IPS-15b (cell line): ENCODE measurements at regions not wholly inside any gene's neighbourhood (a gene's known extent, or its start where the extent isn't known, plus 50 kb on each side); places are given as distances from the start of the nearest gene placed in this dataset.

Experiments used
- H3K27me3 ChIP-seq: one replicate; pipeline ENCODE4 v1.6.1; 2013; ENCODE audit warnings: low read length; ENCODE audit not compliant: control insufficient read depth, insufficient read depth
- H3K36me3 ChIP-seq: one replicate; pipeline ENCODE4 v1.6.1; 2013; ENCODE audit warnings: low read length; ENCODE audit not compliant: control insufficient read depth, insufficient read depth
- H3K4me1 ChIP-seq: one replicate; pipeline ENCODE4 v1.6.1; 2013; ENCODE audit warnings: mild to moderate bottlenecking, low read length; ENCODE audit not compliant: control insufficient read depth, insufficient read depth
- H3K4me3 ChIP-seq: one replicate; pipeline ENCODE4 v1.5.1; 2013; ENCODE audit warnings: low read depth, low read length
- H3K9ac ChIP-seq: one replicate; pipeline ENCODE4 v1.6.1; 2013; ENCODE audit warnings: low read depth, mild to moderate bottlenecking, low read length
- H3K9me3 ChIP-seq: one replicate; pipeline ENCODE4 v1.6.1; 2013; ENCODE audit warnings: mild to moderate bottlenecking, low read length; ENCODE audit not compliant: control insufficient read depth, insufficient read depth

DNA sequence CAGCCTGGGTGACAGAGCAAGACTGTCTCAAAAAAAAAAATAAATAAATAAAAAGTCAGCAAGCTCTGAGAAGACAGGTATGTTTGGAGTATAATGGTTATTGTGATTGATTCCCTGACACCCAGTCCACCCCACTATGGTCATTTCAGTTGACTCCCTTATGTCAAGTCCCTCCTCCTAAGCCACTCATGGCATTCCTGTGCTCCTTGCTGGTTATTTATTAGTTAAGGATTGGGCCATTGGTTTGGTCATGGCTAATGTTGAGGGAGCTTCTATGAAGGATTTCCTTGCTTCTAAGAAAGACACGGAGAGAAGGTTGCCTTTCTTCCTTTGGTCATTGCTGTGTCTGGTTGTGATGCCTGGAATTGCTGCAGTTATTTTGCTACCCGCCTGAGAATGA is 140.1 kb downstream of the UCHL1 start:
- no peaks in the 10 kb centered on the region for H3K36me3 ChIP-seq
- H3K4me3 ChIP-seq: no peak overlapping the region
- H3K9ac ChIP-seq: no peak overlapping the region
- H3K4me1 ChIP-seq: peaks cover 7% of the 10 kb centered on the region
- H3K9me3 ChIP-seq: no peaks in the 10 kb centered on the region
- H3K27me3 ChIP-seq: no peaks in the 10 kb centered on the region

DNA sequence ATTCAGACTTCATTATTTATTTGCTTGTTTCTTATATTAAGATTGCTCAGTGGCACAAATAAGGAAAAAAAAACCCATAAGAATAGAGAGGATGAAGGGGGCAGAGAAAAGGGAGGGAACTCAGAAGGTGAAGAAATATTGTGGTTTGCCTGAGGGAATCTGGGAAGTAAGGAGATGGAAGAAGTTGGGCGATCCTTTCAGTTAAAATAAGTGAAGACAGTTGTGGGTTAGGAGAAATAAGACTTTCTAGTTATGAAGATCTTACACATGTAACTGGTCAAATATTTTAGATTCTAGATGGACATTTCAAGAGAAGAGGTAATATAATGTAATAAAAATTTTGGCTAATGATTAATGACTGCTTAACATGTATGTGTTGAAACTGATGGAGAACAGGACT is 138.7 kb upstream of the LIMCH1 start:
- Histone ChIP-seq H3K9ac (no peak overlapping the region), H3K36me3 (no peaks in the 10 kb centered on the region), H3K4me3 (no peak overlapping the region), H3K27me3 (no peaks in the 10 kb centered on the region), H3K9me3 (no peaks in the 10 kb centered on the region), H3K4me1 (peaks cover 7% of the 10 kb centered on the region)

DNA sequence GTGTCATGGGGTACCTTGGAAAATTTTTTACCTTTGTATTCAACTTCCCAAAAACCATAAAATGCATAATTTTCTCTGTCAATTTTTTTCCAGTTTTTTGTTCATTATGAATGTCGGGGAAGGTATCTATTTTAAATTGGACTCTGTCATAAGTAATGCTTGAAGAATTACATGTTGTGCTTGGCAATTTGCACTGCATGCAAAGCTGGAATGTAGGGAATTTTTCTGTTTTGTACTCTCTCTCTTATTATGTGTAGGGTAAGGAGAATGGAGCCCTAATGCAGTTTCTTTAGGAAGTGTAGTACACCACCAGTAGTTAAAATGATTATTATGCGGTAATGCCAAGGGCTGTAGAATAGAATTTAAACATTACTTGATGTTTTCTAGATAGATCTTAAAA is 137.7 kb upstream of the LIMCH1 start:
- H3K36me3 ChIP-seq: no peaks in the 10 kb centered on the region
- no peaks in the 10 kb centered on the region for H3K27me3 ChIP-seq
- H3K9ac ChIP-seq: no peak overlapping the region
- no peak overlapping the region for H3K4me3 ChIP-seq
- peaks cover 7% of the 10 kb centered on the region for H3K4me1 ChIP-seq
- H3K9me3 ChIP-seq: no peaks in the 10 kb centered on the region

DNA sequence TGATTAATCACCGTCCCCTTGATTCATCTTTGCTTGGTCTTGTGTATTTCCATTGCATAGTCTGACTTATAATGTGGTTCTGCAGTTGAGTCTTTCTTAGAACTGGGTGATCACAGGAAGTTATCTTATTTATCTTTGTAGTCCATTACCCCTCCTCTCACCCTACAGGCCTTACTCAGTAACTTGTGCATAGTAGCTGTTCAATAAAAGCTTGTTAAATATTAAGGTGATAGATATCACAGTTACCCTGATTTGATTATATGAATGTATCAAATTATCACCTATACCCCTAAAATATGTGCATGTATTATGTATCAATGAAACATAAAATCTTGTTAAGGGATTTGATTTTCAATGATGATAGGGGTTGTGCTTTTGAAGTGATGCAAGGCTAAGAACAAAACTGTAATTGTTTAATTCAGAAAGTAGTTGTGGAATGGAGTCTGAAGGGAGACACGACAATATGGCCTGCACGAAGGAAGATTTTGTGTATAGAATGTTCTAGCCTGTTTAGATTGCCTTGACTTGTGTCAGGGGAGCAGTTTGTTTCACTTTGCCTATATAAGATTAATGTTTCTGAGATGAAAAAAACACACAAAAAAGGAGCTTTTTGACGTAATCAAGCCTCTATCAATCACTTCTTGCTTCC is 132.4 kb upstream of the LIMCH1 start:
- H3K36me3 ChIP-seq: no peaks in the 10 kb centered on the region

DNA sequence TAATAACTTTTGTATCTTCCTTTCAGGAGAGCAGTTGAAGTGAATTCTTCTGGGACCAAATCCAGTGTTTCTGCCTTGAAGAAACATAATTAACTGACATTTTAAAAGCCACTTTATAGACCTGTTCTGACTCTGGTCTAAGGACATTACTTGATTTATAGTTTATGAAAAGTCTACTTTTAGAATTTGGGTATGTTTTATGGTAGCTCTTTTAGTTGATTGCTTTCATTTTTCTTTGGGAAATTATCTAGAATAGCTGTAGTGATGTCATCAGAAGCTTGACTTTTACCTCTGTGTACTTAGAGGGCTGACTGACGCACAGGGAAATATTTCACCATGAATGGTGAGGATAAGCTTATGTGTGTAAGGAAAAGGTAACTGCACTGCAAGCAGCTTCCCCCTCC is 131.8 kb upstream of the LIMCH1 start:
- Histone ChIP-seq H3K27me3 (no peaks in the 10 kb centered on the region), H3K9ac (no peak overlapping the region), H3K36me3 (no peaks in the 10 kb centered on the region), H3K4me1 (peaks cover 7% of the 10 kb centered on the region), H3K9me3 (no peaks in the 10 kb centered on the region), H3K4me3 (no peak overlapping the region)

More for the DNA sequence above, 132.4 kb upstream of the LIMCH1 start:
- Histone ChIP-seq H3K9ac (no peak overlapping the region), H3K4me1 (peaks cover 5% of the 10 kb centered on the region), H3K9me3 (no peaks in the 10 kb centered on the region), H3K4me3 (no peak overlapping the region), H3K27me3 (no peaks in the 10 kb centered on the region)

DNA sequence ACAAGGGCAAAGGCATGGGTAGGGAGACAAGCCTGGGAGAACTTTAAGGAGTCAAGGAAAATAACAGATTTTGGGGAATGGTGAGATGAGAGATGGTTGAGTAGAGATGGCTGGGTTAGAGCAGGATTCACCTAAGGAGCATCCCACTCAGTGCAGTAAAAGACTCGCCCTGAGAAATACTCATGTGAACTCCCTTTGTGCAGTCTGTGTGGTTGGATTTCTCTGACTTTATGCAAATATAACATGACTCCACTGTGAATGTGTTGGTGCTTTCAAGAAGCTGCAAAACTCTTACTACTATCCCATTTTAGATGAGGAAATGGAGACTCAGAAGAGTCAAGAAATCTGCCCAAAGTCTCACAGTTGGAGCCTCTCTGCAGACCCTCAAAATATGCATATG is 129.8 kb upstream of the LIMCH1 start:
- no peaks in the 10 kb centered on the region for H3K36me3 ChIP-seq
- H3K4me1 ChIP-seq: peaks cover 7% of the 10 kb centered on the region
- no peak overlapping the region for H3K9ac ChIP-seq
- H3K9me3 ChIP-seq: no peaks in the 10 kb centered on the region
- no peaks in the 10 kb centered on the region for H3K27me3 ChIP-seq
- H3K4me3 ChIP-seq: no peak overlapping the region

DNA sequence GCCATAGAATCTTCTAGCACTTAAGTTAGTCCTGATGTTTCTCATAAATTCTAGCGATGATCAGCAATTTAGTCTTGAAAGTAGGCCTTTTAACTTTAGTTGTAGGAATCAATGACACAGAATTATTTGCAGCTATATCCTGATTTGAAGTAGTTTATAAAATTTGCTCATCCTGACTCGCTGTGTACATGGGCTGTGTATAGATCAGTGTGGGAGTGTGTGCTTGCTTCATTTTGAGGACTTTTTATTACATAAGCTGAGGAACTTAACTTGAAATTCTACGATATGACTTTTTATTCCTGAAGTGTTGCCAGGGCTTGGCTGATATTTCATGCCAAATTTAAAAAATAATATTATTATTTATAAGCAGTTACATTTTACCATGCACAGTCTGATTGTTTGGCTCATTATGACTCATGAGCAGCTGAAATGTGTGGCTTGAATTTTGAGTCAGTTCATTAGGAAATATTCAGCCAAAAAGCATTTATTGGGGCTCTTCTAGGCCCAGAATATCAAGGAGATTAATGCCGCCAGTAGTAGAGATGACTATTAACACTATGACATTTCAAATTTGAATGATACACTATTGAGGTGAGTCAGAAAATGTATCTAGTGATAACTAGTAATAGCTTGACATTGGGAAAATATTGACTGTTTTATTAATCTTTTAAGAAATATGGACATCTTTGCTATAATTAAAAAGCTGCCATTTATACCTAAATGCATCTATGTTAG is 128.9 kb upstream of the LIMCH1 start:
- peaks cover 7% of the 10 kb centered on the region for H3K4me1 ChIP-seq
- H3K36me3 ChIP-seq: no peaks in the 10 kb centered on the region
- no peaks in the 10 kb centered on the region for H3K9me3 ChIP-seq
- no peak overlapping the region for H3K4me3 ChIP-seq
- no peaks in the 10 kb centered on the region for H3K27me3 ChIP-seq
- H3K9ac ChIP-seq: no peak overlapping the region

DNA sequence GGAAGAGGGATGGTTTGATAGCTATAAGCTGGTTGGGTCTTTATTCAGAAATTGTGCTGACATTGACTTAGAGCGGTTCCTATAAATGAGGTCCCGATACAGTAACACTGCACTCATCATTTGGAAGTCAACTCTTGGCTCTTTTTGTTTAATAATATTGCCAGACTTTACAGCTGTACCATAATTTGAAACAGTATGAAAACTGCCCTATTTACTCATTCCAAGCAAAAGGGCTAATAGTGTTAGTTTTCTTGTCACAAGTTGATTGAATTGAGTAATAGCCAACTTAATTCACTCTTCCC is 128.4 kb upstream of the LIMCH1 start:
- peaks cover 7% of the 10 kb centered on the region for H3K4me1 ChIP-seq
- no peaks in the 10 kb centered on the region for H3K27me3 ChIP-seq
- H3K9me3 ChIP-seq: no peaks in the 10 kb centered on the region
- no peak overlapping the region for H3K4me3 ChIP-seq
- H3K36me3 ChIP-seq: no peaks in the 10 kb centered on the region
- H3K9ac ChIP-seq: no peak overlapping the region

DNA sequence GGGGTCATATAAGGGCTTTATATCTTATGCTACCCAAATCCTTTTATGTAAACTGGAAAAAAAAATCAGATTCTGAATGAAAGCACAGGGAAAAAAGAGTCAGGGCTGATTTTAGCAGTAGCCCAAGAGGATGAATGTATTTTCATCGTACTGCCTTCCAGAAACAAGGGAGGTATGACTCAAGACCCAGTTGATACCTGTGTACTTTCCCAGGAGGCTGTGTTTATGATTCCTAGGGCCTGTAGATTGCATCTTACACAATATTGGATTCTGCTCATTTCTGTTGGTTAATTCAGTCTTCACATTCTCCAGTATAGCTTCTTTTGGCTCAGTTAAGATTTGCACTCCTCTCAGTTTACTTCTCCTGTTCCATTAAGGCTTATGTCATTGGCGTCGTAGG is 127.9 kb upstream of the LIMCH1 start:
- Histone ChIP-seq H3K9ac (no peak overlapping the region), H3K27me3 (no peaks in the 10 kb centered on the region), H3K4me1 (peaks cover 7% of the 10 kb centered on the region), H3K9me3 (no peaks in the 10 kb centered on the region), H3K4me3 (no peak overlapping the region), H3K36me3 (no peaks in the 10 kb centered on the region)

DNA sequence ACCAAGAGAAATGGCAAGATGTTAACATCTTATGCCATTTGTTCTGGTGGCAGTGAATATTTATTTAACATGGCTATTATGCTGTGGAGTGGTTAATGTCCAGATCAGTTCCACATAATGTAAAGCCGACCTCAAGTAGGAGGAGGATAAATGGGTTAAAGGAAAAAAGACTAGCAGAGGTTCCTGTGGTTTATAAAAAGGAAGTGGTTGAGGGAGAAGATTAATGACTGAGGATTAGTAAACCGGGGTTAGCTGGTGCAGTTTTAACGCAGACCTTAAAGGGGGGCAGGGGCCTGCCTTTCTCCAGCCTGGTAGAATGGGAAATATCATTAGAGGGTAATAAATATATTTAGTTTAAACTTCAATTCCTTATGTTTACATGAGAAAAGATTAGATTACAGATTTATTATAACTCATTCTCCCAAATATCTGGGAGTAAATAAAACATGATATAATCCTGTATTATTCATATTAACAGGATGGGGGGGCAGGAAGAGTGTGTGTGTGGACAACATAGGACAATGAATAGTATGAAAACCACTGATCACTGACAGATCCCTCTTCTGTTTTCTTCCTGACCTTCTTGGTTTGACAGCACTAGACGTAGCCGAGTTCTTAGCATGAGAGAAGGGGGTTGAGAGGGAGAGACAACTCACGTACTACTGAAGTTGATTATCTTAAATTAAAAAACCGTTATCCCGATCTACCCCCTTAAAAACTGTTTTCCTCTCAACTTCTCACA is 124.1 kb upstream of the LIMCH1 start:
- H3K27me3 ChIP-seq: no peaks in the 10 kb centered on the region
- H3K9me3 ChIP-seq: no peaks in the 10 kb centered on the region
- no peaks in the 10 kb centered on the region for H3K36me3 ChIP-seq
- H3K9ac ChIP-seq: no peak overlapping the region
- H3K4me3 ChIP-seq: no peak overlapping the region
- H3K4me1 ChIP-seq: peaks cover 7% of the 10 kb centered on the region

DNA sequence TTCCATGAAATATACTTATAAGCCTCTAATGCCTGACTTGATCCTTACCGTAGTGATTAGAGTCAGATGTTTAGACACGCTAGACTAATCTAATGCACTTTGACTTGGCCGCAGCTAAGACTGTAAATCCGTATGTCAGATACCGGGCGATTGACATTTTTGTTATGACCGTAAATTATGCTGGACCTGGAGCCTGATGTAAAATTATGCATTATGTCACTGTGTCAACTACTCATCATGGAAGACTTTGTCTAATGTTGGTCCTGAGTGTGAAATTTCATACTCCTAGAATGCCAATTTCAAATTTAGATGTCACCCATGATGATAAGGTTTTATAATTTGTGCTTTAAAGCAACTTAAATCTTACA is 123.6 kb upstream of the LIMCH1 start:
- Histone ChIP-seq H3K4me1 (peaks cover 7% of the 10 kb centered on the region), H3K27me3 (no peaks in the 10 kb centered on the region), H3K9me3 (no peaks in the 10 kb centered on the region), H3K9ac (no peak overlapping the region), H3K4me3 (no peak overlapping the region), H3K36me3 (no peaks in the 10 kb centered on the region)

DNA sequence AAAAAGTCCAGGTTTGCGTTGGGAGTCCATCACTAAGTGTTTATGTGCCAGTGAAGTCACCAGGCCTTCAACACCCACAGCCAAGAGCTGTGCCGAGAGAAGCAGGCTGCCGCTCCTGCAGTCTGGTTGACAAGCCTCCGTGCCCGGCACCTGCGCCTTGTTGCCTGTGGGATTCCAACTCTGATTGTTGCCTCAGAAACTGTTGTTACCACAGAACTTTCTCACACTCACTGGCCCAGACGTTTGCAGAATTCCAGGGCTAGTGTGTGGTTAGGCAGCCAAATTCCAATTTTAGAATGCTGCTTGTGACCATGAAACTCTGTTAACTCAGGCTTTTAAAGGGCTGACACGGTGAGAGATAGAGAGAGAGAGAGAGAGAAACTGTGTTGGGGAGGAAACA is 119.5 kb upstream of the LIMCH1 start:
- H3K27me3 ChIP-seq: no peaks in the 10 kb centered on the region
- no peak overlapping the region for H3K4me3 ChIP-seq
- no peaks in the 10 kb centered on the region for H3K4me1 ChIP-seq

More for the DNA sequence above, 119.5 kb upstream of the LIMCH1 start:
- Histone ChIP-seq H3K9me3 (no peaks in the 10 kb centered on the region), H3K9ac (no peak overlapping the region), H3K36me3 (no peaks in the 10 kb centered on the region)
